ENCODE measurements at regions not wholly inside any gene's neighbourhood (a gene's known extent, or its start where the extent isn't known, plus 50 kb on each side); places are given as distances from the start of the nearest gene placed in this dataset.

DNA sequence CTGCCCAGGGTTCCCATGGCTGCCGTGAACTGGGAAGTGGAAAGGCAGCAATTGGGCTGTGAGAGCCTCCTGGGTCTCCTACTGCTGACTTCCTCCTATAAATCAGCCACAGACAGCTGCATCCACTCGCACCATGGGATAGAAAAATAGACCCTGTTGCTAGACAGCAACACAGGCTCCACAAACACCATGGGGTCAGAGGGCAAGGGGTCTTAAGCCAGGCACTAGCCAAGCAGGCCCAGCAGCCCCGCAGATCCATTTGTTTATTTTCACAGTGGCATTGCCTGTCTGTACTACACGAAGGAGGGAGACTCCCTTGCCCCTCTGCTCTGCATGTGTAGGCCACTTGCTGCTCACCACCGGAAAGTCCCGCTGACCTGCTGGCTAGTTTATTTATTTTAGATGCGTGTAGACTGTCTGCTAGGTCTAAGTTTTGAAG is 139.8 kb downstream of the DACT1 start:
- no peak overlapping the region for H3K27ac ChIP-seq
- no peak for TF ChIP-seq CTCF (conservative IDR thresholded peaks at IDR 0.05)

- H3K27ac ChIP-seq: no peak overlapping the region
- no peak for TF ChIP-seq CTCF (conservative IDR thresholded peaks at IDR 0.05)
Observed at GRCh38 chr14:58778202-58778601, 140.4 kb downstream of the DACT1 start.

GRCh38 chr14:58779376-58779775 is 141.6 kb downstream of the DACT1 start:
- no peak for TF ChIP-seq CTCF (conservative IDR thresholded peaks at IDR 0.05)
- no peak overlapping the region for H3K27ac ChIP-seq

DNA sequence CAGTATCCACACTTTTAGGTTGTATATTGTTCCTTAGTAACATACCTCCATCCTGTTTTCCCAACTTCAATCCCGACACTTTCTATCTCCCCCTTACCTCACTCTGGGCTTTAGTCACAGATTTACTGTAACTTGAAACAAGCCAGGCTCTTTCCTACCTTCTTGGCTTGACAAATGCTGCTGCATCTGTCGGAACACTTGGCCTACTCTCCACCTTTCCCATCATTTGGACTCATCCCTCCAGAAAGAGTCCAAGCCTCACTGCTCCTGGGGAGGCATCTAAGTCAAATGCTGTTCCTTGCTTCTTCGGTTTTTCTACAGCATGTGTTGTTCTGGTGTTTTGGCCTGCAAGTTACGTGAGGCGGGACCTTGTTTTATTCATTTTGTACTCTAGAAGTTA is 142.4 kb downstream of the DACT1 start:
- TF ChIP-seq CTCF (conservative IDR thresholded peaks at IDR 0.05): no peak
- H3K27ac ChIP-seq: no peak overlapping the region

- H3K27ac ChIP-seq: no peak overlapping the region
- TF ChIP-seq CTCF (conservative IDR thresholded peaks at IDR 0.05): no peak
Observed at GRCh38 chr14:58780605-58781004, 142.8 kb downstream of the DACT1 start.

GRCh38 chr14:58782011-58782410 is 144.2 kb downstream of the DACT1 start:
- TF ChIP-seq CTCF (conservative IDR thresholded peaks at IDR 0.05): no peak
- no peak overlapping the region for H3K27ac ChIP-seq

DNA sequence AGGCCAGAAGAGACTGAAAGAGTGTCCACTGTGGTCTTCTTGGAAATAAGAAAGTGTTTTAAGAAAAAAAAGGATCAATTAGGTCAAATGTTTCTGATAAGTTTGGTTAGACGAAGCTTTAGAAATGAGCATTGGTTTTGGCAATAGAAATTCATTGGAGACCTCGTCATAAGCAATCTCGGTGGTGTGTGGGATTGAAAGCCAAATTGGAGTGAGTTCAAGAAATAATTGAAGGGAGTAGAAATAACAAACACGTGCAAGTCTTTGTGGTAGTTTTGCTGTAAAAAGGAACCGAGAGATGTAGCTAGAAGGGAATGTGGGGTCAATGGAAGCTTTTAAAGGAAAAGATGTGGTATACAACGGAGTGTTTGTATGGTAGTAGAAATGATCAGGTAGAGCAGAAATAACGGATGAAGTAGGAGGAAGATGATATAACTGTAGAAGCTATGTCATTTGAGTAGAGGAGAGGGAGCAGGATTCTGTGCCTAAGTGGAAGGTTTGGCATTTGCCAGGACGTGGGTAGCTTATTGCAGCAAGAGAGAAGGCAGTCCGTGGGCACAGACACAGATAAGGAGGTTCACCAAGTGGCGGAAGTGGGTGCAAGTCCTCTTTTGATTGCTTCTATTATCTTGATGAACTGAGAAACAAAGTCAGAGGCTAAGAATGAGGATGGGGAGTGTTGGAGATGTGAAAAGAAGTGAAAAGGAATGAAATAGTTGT is 146.2 kb downstream of the DACT1 start:
- H3K27ac ChIP-seq: no peak overlapping the region
- no peak for TF ChIP-seq CTCF (conservative IDR thresholded peaks at IDR 0.05)

All from VCaP (cell line).